Ovary (tissue), 7 donors: ENCODE measurements at regions not wholly inside any gene's neighbourhood (a gene's known extent, or its start where the extent isn't known, plus 50 kb on each side); places are given as distances from the start of the nearest gene placed in this dataset.
"Not testable (repeated sequence)": the region's sequence is repeated elsewhere in the genome, so short reads cannot be mapped to it uniquely, and the experiment has no call there.

ENCODE experiments used
- DNase-seq, 5 donors: peaks; one replicate each; pipeline ENCODE4 v3.0.0-alpha.2; 2019 to 2020
- H3K27ac ChIP-seq, 2 donors: fragments of 200-600 bp; one replicate each; pipeline versions ENCODE4 v1.5.1 to v1.8.0; 2019 to 2022
- H3K27me3 ChIP-seq: fragments of 200-600 bp; one replicate; pipeline ENCODE4 v1.8.0; 2022
- H3K36me3 ChIP-seq: fragments of 200-600 bp; sonication (generic); one replicate; pipeline ENCODE4 v1.5.1; 2019
- H3K4me1 ChIP-seq: one replicate; pipeline ENCODE4 v1.8.1; 2013; ENCODE audit warnings: mild to moderate bottlenecking, moderate library complexity; ENCODE audit not compliant: insufficient read depth
- H3K4me3 ChIP-seq: fragments of 200-600 bp; sonication (generic); one replicate; pipeline ENCODE4 v1.5.1; 2017
- H3K9me3 ChIP-seq, 2 donors: fragments of 200-600 bp in 1 of 2; sonication (generic) in 1 of 2; one replicate each; pipeline versions ENCODE4 v1.5.1 to v1.8.1; 2013 to 2019; ENCODE audit warnings: mild to moderate bottlenecking in 1 of 2, moderate library complexity in 1 of 2
- EP300 ChIP-seq: sonication (generic); formaldehyde crosslinking; IDR thresholded peaks from one replicate; pipeline ENCODE4 v1.6.1; 2017; ENCODE audit warnings: antibody characterized with exemption
- POLR2A ChIP-seq: fragments of 450-650 bp; IDR thresholded peaks from one replicate; pipeline ENCODE4 v1.6.1; 2017; ENCODE audit warnings: antibody characterized with exemption, mild to moderate bottlenecking, moderate library complexity
- WGBS, 3 donors: extraction: QIAGEN DNeasy Blood & Tissue Kit in 1 of 3; methylation state at CpG; one replicate each; pipeline versions ENCODE4 v1.1.5 to v1.1.7; 2013 to 2017; 5-methylcytosine and 5-hydroxymethylcytosine counted together
- intact Hi-C, 4 donors: fragments of 100-400 bp; cut with DNase I; formaldehyde crosslinking; loops; one replicate each; pipeline versions ENCODE4 v1.11.0 to v1.15.1; 2022 to 2023
- TF ChIP-seq, protein P1 (sequence below), 3 donors: fragments of 450-650 bp in 2 of 3; fragments of 200-600 bp in 1 of 3; IDR thresholded peaks; one replicate each; pipeline versions ENCODE4 v1.5.1 to v1.8.0; 2016 to 2022; ENCODE audit warnings: antibody characterized with exemption in 3 of 3, mild to moderate bottlenecking in 1 of 3
- donor health status: DM: no; HTN: no; CAD: no; lungs with moderate emphysema.
- donor health status: DM: no; HTN: no; CAD: no.
- donor health status: Bipolar disorder and iron deficiency.
- donor health status: DM: no; HTN: no; CAD: no.
- donor health status: DM: yes; HTN: yes; CAD: no.

DNA sequence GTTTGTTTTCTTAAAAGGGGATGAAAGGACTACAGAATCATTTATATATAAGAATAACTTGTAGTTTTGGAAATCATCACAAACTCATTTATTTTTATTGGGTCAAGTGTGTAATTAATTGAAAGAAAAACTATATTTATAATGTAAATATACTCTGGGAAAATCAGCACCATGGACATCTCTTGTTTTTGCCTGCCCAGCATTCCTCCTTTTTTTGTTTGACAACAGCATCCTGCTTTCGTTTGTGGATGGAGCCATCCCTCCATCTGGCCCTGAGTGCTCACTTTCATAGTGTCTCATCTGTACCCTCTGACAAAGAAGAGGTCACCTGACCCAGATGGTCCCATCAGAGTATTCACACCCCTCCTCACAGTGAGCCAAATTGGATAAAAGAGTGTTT is 308.2 kb upstream of the HTR1E start:
- no peak for DNase-seq
- intact Hi-C loops = no loop called here
- H3K4me1 ChIP-seq = no peaks in the 10 kb centered on the region
- TF ChIP-seq EP300 (no peak), POLR2A (no peak)
- TF ChIP-seq, protein P1, sequence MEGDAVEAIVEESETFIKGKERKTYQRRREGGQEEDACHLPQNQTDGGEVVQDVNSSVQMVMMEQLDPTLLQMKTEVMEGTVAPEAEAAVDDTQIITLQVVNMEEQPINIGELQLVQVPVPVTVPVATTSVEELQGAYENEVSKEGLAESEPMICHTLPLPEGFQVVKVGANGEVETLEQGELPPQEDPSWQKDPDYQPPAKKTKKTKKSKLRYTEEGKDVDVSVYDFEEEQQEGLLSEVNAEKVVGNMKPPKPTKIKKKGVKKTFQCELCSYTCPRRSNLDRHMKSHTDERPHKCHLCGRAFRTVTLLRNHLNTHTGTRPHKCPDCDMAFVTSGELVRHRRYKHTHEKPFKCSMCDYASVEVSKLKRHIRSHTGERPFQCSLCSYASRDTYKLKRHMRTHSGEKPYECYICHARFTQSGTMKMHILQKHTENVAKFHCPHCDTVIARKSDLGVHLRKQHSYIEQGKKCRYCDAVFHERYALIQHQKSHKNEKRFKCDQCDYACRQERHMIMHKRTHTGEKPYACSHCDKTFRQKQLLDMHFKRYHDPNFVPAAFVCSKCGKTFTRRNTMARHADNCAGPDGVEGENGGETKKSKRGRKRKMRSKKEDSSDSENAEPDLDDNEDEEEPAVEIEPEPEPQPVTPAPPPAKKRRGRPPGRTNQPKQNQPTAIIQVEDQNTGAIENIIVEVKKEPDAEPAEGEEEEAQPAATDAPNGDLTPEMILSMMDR (IDR thresholded peaks at IDR 0.05) = no peak
- no peaks in the 10 kb centered on the region for H3K36me3 ChIP-seq
- WGBS, 3 donors = 3 to 16% (median 5%) methylated on average over 1 of the region's 1 CpG
- no peak overlapping the region for H3K4me3 ChIP-seq
- no peak overlapping the region for H3K27ac ChIP-seq
- no peaks in the 10 kb centered on the region for H3K27me3 ChIP-seq
- H3K9me3 ChIP-seq = no peaks in the 10 kb centered on the region

DNA sequence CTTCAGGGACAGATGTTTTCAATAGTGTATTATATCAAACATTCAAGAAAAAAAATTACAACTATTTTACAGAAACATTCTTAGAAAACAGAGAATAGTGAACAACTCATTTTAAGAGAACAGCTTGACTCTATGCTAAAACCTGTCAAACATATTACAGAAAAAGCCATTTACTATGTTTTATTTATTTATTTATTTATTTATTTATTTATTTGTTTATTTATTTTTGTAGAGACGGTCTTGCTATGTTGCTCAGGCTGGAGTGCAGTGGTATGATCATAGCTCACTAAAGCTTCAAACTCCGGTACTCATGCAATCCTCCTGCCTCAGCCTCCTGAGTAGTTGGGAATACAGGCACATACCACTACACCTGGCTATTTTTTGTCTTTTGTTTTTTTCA is 317.9 kb upstream of the HTR1E start:
- TF ChIP-seq POLR2A (no peak), EP300 (no peak)
- TF ChIP-seq, protein P1 (IDR thresholded peaks at IDR 0.05) = no peak
- no peak overlapping the region for H3K4me3 ChIP-seq
- DNase-seq = no peak
- intact Hi-C loops = no loop called here
- H3K9me3 ChIP-seq = no peaks in the 10 kb centered on the region
- 84 to 95% (median 87%) methylated on average over 2 of the region's 2 CpGs for WGBS, 3 donors
- no peak overlapping the region for H3K27ac ChIP-seq
- H3K4me1 ChIP-seq = no peaks in the 10 kb centered on the region
- H3K27me3 ChIP-seq = no peaks in the 10 kb centered on the region
- no peaks in the 10 kb centered on the region for H3K36me3 ChIP-seq

DNA sequence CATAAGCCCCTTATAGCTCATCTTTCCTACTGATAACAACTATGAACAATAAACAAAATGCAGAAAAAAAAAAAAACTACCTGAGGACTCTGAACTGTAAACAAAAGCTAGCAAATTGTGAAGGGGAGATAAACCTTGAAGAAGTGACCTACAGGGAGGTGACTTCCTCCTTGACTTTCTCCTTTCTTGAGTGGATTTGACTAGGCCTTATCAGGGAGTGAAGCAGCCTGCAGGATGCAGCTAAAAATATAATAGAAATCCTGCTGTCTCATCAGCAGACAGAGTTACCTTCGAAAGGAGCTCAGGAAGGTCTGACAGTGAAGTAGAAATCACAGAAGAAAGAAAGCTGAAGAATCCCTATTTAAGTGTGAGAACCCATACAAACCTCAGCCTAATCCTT is 322.0 kb upstream of the HTR1E start:
- TF ChIP-seq EP300 (no peak), POLR2A (no peak)
- TF ChIP-seq, protein P1 (IDR thresholded peaks at IDR 0.05) = no peak
- intact Hi-C loops = no loop called here
- H3K4me3 ChIP-seq = no peak overlapping the region
- no peaks in the 10 kb centered on the region for H3K27me3 ChIP-seq
- no peaks in the 10 kb centered on the region for H3K36me3 ChIP-seq
- no peak for DNase-seq
- 27 to 41% (median 41%) methylated on average over 1 of the region's 1 CpG for WGBS, 3 donors
- no peak overlapping the region for H3K27ac ChIP-seq
- no peaks in the 10 kb centered on the region for H3K9me3 ChIP-seq
- no peaks in the 10 kb centered on the region for H3K4me1 ChIP-seq

DNA sequence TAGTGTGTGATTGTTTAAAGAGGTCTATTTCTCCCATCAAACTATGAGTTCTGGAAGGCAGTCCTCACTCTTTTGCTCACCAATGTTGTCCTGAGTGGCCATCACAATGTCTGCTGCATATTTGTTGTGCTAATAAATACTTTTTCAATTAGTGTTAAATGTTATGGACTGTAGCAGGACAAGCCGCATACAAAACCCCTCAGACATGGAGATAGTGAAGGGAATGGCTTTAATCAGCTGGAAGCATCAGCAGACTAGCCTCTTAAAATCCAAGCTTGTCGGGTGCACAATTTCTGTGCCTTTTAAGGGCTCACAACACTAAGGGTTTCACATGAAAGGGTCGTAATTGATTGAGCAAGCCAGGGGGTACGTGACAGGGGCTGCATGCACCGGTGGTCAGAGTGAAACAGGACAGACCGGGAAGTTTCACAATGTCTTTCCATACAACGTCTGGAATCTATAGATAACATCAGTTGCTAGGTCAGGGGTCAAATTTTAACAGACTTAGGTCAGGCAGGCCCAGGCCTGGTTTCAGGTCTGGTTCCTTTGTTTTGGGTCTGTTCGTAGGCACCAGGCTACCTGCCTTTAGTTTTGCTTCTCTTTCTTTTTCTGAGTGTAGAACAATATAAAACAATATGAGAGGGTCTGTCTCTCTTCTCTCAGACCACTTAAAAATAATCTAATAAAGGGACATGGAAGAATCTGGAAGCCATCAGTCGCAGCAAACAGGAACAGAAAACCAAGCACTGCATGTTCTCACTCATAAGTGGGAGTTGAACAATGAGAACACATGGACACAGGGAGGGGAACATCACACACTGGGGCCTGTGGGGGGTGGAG is 327.6 kb upstream of the HTR1E start:
- intact Hi-C loops = no loop called here
- 51 to 59% (median 57%) methylated on average over 9 of the region's 9 CpGs for WGBS, 3 donors
- Histone ChIP-seq H3K27ac (no peak overlapping the region), H3K36me3 (no peaks in the 10 kb centered on the region), H3K27me3 (no peaks in the 10 kb centered on the region), H3K4me1 (no peaks in the 10 kb centered on the region), H3K9me3 (no peaks in the 10 kb centered on the region), H3K4me3 (no peak overlapping the region)
- DNase-seq = no peak
- TF ChIP-seq EP300 (no peak), POLR2A (no peak)
- TF ChIP-seq, protein P1 (IDR thresholded peaks at IDR 0.05) = no peak

DNA sequence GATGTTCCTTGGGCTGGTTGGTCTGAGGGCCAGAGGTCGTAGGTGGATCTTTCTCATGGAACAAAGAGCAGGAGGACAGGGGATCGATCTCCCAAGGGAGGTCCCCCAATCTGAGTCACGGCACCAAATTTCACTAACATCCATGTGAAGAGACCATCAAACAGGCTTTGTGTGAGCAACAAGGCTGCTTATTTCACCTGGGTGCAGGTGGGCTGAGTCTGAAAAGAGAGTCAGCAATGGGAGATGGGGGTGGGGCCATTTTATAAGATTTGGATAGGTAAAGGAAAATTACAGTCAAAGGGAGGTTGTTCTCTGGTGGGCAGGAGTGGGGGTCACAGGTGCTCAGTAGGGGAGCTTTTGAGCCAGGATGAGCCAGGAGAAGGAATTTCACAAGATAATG is 334.0 kb upstream of the HTR1E start:
- DNase-seq, H3K4me3 ChIP-seq, H3K27ac ChIP-seq, H3K36me3 ChIP-seq, H3K9me3 ChIP-seq, intact Hi-C loops, H3K4me1 ChIP-seq, H3K27me3 ChIP-seq: not testable (repeated sequence)
- WGBS, 3 donors = 62 to 79% (median 77%) methylated on average over 3 of the region's 3 CpGs

DNA sequence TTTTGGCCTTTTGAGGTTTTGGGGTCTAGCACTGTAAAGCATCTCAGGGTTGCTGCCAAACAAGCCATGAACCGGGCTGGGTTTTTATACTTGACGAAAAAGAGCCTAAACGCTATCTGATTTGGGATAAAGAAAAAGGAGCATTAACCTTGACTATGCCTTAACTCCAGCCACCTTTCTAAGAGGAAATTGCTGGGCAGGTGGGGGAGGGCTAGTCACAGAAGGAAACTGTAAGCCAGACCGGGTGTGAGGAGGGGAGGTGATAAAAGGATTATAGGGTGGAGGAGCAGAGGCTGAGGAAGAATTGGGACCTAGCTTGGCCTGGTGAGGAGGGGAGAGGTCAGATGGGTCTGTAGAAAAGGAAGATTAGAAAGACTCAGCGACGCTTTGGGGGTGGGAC is 335.2 kb upstream of the HTR1E start:
- H3K9me3 ChIP-seq, H3K36me3 ChIP-seq, H3K4me3 ChIP-seq, H3K4me1 ChIP-seq, H3K27me3 ChIP-seq, intact Hi-C loops, H3K27ac ChIP-seq, DNase-seq: not testable (repeated sequence)
- 67 to 71% (median 70%) methylated on average over 6 of the region's 6 CpGs for WGBS, 3 donors

DNA sequence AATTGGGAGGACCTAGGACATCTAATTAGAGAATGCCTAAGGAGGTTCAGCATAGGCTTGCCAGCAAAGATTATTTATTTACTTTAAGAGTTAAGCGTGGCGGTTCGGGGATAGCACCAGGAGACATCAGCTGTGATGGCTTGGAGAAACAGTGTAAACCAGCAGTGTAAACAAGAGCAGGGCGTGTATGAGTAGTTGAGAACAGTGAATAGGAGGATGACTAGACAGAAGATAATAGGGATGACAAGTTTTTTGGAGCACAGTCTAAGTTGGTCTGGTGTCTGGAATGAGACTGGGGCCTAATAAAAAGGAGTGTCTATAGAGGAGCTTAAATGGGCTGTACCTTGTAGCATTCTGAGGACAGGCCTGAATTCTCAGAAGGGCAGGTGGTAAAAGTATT is 338.4 kb upstream of the HTR1E start:
- H3K36me3 ChIP-seq, H3K4me1 ChIP-seq, H3K27me3 ChIP-seq, intact Hi-C loops, DNase-seq, H3K27ac ChIP-seq, H3K4me3 ChIP-seq, H3K9me3 ChIP-seq: not testable (repeated sequence)
- 34 to 58% (median 53%) methylated on average over 4 of the region's 4 CpGs for WGBS, 3 donors
